ENCODE measurements at regions not wholly inside any gene's neighbourhood (a gene's known extent, or its start where the extent isn't known, plus 50 kb on each side); places are given as distances from the start of the nearest gene placed in this dataset.

DNA sequence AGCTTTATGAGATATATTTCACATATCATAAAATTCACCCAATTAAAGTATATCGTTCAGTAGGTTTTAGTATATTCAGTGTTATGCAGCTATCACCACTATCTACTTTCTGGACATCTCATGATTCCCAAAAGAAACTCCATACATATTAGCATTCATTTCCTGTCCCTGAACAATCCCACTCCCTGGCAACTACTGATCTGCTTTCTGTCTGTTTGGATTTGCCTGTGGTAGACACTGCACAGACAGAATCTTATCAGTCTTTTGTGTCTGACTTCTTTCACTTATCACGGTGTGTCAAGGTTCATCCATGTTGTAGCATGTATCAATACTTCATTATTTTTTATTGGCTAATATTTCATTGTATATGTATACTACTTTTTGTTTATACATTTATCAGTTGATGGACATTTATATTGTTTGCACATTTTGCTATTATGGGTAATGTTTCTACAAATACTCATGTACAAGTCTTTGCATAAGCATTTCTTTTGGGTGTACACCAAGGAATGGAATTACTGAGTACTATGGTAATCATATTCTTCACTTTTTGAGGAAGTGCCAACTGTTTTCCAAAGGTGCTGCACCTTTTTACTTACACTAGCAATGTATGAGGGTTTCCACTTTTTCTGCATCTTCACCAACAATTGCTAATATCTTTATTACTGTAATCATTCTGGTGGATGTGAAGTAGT is 373.9 kb downstream of the AASDHPPT start:
- no peak for TF ChIP-seq MYC (IDR thresholded peaks at IDR 0.05; ENCODE audit: low read depth, low read length)
- TF ChIP-seq, protein P1, sequence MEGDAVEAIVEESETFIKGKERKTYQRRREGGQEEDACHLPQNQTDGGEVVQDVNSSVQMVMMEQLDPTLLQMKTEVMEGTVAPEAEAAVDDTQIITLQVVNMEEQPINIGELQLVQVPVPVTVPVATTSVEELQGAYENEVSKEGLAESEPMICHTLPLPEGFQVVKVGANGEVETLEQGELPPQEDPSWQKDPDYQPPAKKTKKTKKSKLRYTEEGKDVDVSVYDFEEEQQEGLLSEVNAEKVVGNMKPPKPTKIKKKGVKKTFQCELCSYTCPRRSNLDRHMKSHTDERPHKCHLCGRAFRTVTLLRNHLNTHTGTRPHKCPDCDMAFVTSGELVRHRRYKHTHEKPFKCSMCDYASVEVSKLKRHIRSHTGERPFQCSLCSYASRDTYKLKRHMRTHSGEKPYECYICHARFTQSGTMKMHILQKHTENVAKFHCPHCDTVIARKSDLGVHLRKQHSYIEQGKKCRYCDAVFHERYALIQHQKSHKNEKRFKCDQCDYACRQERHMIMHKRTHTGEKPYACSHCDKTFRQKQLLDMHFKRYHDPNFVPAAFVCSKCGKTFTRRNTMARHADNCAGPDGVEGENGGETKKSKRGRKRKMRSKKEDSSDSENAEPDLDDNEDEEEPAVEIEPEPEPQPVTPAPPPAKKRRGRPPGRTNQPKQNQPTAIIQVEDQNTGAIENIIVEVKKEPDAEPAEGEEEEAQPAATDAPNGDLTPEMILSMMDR (IDR thresholded peaks at IDR 0.05; ENCODE audit: low read depth, low read length), result no peak
- TF ChIP-seq POLR2A (IDR thresholded peaks at IDR 0.05; ENCODE audit: extremely low read depth, insufficient read length), result no peak
- TF ChIP-seq, protein P2, sequence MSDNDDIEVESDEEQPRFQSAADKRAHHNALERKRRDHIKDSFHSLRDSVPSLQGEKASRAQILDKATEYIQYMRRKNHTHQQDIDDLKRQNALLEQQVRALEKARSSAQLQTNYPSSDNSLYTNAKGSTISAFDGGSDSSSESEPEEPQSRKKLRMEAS (IDR thresholded peaks at IDR 0.05; ENCODE audit: low read depth, low read length), result no peak
